HG03095 (cell line): ENCODE measurements at regions not wholly inside any gene's neighbourhood (a gene's known extent, or its start where the extent isn't known, plus 50 kb on each side); places are given as distances from the start of the nearest gene placed in this dataset.
"Not testable (repeated sequence)": the region's sequence is repeated elsewhere in the genome, so short reads cannot be mapped to it uniquely, and the experiment has no call there.

Experiments used
- ATAC-seq: cut with Tn5 transposase; IDR thresholded peaks from one replicate; pipeline ENCODE4 v1.9.1; 2021; ENCODE audit warnings: moderate library complexity; ENCODE audit not compliant: unreplicated experiment

DNA sequence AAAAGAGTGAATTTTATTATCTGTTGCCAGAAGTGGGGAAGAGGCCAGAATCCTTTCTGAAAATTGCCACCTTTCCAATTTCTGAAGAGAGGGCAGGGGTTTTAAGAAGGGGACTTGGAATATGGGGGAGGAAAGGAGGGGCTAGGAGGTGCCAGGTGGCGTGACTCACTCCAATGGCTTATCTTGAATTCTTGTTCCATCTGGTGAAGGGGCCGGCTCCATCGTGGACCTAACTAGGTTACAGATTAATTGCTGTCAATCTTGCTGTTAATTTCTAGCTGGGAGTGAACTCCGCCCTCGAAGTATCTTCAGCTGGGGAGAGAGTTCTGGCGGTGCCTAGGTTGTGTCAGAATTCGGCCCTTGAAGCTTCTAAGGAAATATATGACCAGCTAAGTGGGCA lies 138.7 kb downstream of the YTHDC2 start:
- ATAC-seq: no peak

DNA sequence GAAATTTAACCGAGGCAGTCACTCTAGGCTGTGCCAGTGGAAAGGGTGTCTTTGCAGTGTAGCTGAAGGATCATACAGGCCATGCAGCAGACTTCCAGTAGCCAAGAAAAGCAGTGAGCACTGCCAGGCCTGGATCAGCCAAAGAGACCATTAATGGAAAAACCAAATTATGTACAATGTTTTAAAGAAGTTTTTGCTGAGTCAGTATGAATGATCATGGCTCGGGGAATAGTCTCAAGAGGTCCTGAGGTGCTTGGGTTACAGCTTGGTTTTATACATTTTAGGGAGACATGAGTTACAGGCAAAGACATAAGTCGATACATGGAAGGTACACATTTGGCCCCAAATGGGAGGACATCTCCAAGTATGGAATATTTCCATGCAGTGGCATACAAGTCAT lies 141.3 kb downstream of the YTHDC2 start:
- ATAC-seq: no peak

DNA sequence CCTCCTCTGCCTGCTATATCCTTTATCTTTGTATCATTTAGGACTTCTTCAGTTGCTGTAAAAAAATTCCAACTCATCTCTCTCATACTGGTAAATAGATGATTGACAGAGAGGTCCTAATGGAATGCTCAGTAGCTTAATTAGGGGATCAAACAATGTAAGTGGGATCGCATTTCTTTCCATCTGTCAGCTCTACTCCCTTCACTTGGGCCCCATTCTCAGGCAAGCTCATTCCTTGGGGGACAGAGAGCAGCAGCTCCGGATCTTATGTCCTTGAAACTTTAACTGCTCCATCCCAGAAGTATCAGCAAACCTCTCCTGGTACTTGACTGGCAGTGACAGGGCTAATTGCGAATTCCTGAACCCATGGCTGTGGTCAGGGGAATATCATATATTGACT lies 146.7 kb downstream of the YTHDC2 start:
- ATAC-seq: no peak

DNA sequence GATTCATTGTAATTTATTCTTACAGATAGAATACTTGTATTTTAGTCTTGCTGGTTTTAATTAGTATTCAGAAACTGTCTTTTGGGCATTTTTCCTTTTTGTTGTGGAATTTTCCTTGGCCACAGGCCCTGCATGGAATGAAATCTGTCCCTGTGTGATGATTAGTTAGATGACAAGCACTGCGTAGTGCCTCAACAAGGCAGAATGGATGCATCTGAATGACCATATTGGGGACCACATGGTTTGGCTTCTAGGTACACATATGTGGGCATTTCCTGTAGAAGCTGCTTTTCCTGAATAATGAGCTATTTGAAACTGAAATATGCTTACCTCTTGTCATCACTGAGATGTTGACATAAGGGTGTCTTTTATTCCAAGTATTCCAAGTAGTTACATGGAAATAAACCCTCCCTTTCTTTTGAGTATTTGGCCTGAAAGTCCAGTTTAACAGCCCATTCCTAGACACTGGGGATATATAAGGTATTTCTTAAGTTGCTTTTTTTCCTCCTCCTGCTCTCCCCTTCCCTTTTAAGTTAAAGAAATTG lies 147.3 kb downstream of the YTHDC2 start:
- no peak for ATAC-seq

DNA sequence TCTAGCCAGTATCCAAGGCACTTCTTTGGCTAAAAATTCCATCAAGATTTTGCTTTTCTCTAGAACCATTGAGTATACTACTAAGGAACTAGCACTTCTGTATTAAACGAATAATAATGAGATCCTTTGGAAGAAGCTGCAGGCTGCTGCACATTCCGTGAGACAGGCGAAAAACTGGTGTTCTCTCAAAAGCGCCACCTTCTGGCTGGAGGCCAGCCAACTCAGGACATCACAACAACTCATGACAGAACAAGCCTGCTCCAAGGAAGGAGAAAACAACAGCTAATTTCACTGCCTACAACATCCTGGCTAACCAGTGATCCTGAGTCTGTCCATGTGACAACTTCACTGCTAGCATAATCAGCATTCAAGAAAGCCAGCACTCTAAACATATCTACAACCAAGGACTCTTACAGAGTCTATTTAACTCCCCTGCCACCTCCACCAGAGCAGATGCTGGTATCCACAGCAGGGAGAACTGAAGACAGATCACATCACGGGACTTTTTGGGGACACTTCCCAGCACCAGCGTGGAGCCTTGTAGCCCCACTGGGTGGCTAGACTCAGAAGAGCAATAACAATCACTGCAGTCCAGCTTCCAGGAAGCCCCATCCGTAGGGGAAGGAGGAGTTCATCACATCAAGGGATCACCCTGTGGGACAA lies 150.5 kb downstream of the YTHDC2 start:
- peak; percentile 50 for ATAC-seq

DNA sequence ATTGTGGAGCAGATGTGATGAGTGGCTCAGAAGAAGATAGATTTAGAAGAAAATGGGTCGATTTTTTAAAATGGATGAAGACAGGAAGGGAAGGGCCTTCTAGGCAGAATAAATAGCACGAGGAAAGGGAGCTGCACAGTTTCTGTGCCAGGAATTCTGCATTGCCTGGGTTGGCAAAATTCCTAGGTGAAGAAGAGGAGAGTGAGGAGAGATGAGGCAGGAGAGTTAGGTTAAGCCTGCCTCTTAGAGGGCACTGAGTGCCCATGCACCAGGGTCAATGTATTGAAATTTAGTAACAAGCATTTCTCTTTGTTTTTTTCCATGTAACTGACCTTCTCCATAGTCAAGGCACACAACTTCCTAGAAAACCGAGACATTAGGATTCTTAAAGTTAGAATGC lies 159.5 kb downstream of the YTHDC2 start:
- no peak for ATAC-seq

DNA sequence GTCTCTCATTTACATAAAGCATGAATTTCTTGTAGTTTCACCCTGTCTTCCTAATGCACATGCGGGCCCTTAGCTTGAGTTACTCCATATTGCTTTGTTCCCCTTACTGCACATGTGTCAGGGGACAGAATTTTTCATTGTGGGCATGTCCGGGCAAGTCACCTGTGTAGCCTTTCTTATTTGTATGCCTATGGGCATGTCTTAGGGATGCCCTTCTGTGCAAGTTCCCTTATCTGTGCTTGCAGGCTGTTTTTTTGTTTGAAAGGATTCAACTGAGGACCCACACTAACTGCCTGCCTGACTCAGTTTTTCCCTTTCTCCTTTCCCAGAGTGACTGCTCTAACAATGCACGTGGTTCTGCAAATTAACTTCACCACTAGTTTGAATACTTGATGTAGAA lies 161.7 kb downstream of the YTHDC2 start:
- no peak for ATAC-seq

DNA sequence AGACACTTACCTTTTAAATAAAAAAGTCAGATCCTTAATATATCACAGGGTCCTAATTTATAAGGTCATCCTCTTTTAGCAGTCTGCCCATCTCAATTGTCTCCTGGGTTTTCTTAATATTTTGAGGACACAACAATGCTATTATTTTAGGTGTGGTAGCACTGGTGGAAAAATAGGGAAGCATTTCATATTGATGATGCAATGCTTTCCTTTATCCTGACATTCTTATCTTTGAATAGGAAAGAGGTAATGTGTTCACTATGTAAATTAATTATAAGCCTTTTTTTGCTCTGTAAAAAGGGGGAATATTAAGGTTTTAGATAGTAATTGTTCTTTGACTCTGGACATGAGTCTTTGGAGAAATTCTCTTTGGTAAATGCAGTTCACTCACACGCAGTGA lies 164.7 kb downstream of the YTHDC2 start:
- ATAC-seq: no peak

DNA sequence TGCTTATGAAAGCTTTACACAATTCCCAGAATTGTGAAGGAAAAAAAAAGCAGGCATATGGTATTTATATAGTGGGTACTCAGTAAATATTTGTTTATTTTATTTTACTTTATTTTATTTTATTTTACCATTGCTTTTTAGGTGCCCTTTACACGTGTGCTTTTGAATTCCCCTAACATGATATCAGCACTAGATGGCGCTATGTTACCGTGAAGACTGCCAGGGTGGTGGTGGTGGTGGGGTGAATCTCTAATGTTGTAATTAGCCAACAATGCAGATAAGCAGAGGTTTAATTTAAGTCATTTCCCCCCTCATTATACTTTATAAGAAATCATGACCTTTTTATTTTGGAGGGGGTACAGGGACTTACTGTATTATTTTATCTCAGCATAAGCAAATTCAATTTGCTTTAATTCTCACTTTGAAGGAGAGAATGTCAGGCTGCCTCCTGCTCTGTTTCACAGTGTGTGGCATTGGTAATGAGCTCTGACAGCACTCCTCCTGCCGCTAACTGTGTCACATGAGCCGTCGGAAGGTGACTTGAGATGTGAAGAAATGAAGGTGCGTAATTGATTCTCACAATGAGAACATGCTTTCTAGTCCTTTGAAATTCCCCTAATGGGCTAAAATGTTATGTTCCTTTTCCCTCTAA lies 165.6 kb downstream of the YTHDC2 start:
- ATAC-seq: peak; percentile 58

DNA sequence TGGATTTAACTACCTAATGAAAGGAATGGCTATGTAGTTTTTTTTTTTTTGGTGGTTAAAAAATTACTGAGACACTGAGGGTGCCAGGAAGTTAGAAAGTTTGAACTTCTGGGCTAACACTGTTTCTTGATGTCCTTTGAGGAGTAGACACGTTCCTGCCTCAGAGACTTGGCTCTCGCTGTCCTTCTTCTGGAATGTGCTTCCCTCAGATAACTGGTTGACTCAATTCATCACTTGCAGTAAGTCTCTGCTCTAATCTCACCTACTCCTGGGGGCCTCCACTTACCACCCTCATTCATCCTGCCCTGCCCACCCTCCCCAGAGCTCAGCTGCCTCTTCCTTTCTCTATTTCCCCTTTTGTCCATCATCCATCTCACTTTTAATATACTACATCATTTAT lies 167.0 kb downstream of the YTHDC2 start:
- ATAC-seq: no peak

DNA sequence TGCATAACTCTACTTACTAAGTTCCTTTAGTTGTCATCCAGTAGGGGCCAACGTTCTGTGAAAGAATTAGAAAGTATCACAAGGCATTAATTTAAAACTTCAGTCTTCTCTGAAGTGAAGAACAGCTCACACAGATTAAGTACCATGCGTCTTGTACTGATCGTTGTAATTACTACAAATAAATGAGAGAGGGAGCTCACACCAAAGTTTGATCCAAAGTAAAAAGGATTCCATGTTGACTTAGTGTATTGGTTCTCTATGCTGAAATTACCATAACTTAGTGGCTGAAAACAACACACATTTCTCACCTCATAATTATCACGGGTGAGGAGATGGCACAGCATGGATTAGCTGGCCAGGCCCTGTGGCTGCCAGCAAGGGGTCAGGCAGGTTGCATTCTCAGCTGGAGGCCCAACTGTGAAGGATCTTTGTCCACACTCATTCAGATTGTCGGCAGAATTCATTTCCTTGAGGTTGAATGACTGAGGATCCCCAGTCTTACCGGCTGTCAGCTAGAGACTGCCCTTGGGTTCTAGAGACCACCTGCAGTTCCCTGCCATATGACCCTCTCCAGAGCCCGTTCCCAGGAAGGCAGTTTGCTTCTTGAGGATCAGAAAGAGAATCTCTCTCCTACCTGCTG lies 169.1 kb downstream of the YTHDC2 start:
- no peak for ATAC-seq

DNA sequence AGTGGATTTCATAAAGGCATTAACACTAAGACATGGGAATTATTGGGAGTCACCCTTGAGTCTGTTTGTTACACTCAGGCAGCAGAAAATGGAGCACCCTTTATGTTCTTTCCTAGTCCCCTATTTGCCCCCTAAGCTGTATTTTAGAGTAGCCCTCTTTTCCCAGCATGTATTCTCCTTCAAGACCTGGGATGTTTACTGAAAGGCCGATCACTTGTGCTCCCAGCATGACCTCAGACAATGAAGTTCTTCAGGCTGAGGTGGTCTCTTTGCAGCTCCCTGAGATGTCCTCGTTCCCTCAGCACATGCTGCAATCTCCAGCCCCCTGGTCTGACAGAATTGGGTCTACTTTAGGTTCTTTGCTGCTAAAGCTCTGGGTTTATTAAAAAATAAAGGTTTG lies 169.7 kb downstream of the YTHDC2 start:
- no peak for ATAC-seq

DNA sequence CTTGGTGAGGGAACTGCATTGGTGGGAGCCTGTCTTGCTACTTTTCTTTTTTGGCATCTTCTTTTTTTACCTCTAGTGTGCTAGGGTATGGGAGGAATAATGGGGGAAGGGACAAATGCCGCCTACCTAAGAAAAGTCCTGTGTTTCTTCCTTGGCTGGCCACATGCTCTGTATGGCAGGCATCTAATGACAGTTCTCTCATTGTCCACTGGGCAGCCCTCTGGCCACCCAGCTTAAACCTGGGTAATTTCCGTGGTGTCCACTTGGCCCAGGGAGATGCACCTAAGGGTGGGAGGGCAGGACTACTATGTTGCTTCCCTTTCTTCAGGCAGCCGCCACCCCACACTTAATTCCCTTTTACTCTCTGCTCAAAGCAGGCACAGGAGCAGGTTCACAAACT lies 173.1 kb downstream of the YTHDC2 start:
- no peak for ATAC-seq

DNA sequence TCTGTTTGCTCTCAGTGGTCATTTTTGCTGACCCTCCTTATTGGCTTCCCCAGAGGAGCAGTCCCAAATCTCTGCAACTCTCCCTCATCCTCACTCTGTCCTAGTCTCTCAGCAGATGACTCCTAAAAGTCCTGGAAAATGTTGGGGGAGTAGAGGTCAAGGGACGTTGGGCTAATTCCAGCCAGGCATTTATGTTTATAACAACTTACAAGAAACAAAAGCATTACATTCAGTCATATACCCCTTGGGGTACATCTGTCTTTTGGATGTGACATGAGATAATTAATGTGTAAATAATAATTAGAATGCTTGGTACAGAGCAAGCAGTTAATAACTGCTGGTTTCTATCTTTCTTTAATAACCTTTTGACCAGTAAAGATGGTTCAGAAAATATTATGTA lies 176.2 kb downstream of the YTHDC2 start:
- no peak for ATAC-seq

DNA sequence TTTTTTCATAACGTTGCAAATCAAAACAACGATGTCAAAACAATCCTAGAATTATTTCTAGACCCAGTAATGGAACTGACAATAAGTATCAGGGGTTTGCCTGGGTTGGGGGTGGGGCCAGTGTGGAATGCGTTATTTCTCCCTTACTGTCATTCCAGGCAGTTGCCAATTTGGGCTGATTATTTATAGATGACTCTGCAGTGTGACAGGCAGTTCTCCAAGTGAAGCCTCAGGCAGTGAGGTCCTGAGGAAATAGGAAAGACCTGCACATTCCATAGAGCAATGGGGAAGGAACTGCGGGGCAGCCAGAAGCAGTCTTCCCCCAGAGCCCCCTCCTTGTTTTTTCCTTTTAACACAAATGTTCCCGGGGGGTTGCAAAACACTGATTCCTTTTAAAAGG lies 179.0 kb downstream of the YTHDC2 start:
- ATAC-seq: no peak

DNA sequence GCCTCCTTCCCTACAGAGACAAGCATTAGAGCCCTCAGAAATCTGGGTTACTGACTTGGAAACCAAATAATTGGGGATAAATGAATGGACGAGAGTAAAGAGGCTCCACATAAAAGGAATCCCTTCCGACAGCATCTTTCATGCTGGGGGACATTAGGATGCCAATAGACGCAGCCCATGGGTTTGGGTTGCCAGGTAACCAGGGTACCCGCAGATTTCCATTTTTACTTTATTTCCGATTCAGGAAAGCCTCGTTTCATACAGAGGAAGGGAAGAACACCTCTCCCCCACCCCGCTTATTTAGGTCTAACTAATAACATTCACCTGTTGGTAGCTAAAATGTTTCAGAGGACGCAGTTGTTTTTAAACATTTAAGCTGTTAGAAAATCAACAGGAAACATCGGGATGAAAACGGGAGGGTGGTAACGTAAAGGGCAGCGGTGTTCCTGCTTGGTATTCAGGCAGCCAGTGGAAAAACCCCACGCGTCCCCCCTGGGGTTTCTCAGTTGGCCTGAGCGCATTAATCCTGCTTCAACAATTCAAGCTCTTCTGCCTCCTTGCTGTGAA lies 179.5 kb downstream of the YTHDC2 start:
- no peak for ATAC-seq

DNA sequence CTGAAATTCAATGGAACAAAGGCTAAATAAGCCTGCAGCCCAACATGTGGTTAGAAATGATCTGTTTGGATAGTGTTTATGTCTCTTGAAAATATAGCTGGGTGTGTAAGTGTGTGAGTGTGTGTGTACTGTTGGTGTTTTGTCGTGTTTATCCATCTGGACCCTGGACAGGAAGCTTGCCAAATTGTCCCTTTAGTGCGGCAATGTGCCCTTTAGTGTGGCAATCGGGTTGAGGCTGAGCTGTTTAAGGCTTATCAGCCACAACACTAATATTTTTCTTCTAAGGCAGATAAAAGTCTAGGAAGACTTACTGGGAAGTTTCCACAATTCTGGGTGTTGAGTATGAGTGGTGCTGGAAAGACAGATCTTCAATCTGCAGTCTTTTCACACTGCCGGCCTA lies 180.2 kb downstream of the YTHDC2 start:
- no peak for ATAC-seq

DNA sequence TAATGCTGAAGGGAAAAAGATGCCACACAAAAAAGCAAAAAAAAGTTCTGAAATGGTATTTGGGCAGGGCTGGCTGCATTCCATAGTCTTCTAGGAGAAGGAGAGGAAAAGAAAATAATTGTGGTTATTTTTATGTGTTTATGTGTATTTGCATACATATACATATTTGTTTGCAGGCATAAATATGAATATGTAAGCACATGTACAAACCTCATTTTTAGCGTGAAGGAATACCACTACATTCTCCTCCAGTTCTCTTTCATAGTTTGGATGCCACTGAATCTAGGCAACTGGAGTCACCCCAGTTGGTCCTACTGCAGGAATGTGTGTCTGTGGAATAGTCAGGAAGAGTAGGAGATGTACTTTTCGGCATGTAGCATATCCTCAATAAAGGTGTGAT lies 181.1 kb downstream of the YTHDC2 start:
- ATAC-seq: no peak

DNA sequence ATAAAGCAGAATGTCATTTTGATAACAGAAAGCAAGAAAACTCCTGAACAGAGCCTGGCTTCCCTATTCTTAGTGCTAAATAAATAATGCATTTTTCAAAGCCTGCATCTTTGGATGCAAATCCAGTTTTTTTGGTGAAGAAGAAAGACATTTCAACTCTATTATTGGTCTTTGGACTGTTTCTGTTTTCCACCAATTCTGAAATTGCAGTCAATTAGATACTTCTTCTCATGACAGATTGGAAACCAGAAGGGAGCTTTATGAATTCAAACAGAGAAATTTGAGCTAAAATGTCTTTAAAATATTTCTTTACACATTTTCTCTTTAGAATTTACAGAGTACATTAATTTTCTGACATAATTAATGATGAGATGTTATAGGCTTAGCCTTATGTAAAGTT lies 189.8 kb downstream of the YTHDC2 start:
- ATAC-seq: no peak

DNA sequence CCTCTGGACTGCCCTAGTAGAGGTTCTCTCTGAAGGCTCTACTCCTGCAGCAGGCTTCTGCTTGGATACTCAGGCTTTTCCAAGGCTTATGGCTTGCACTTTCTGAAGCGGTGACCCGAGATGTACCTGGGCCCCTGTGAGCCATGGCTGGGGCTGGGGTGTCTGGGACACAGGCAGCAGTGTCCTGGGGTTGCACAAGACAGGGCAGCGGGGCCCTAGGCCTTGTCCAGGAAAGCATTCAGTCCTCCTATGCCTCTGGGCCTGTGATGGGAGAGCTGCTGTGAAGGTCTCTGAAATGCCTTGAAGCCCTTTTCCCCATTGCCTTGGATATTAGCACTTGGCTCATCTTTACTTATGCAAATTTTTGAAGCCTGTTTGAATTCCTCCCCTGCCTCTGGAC lies 192.2 kb downstream of the YTHDC2 start:
- no peak for ATAC-seq

DNA sequence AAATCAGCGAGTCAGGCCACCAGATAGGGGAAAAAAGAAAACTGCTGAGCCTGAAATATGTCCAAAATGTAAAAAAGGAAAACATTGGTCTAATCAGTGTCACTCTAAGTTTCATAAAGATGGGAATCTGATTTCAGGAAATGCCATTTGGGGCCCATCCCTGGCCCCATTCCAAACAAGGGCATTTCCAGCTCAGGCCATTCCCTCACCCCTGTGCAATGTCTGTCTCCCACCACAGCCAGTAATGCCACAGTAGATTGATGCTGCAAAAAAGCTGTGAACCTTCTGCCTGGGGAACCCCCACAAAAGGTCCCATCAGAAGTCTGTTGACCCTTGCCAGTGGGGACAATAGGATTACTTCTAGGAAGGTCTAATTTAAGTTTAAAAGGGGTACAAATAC lies 199.6 kb downstream of the YTHDC2 start:
- ATAC-seq: no peak

DNA sequence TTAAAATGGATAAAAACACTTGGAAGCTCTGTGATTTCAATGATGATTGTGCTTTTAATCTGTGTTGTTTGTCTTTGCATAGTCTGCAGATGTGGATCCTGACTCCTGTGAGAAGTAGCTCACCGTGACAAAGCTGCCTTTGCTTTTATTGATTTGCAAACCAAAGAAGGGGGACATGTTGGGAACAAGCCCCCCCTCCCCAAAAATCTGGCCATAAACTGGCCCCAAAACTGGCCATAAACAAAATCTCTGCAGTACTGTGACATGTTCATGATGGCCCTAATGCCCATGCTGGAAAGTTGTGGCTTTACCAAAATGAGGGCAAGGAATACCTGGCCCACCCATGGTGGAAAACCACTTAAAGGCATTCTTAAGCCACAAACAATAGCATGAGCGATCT lies 202.4 kb downstream of the YTHDC2 start:
- not testable (repeated sequence) for ATAC-seq
